ENCODE measurements at regions not wholly inside any gene's neighbourhood (a gene's known extent, or its start where the extent isn't known, plus 50 kb on each side); places are given as distances from the start of the nearest gene placed in this dataset.

DNA sequence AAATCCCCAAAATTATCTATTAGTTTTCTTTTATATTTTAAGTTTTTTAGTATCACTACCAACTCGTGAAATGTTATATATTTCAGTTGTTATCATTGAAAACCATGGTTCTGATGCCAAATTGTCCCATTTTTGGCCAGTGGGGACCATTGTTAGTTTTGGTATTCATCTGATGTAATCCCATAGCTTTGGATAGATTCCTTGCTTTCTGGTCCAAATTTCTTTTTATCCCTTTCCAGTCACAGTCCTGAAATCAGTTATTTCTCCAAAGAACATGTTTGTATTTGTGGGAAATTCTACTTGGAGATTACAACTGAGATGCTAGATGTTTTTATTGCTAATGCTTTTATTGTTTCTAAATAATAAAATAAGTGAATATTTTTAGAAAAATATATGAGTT is 976.8 kb upstream of the CRIM1 start:
- Histone ChIP-seq H3K27ac (ENCODE audit: low read depth in 2 of 2, low read length in 1 of 2) (no peak overlapping the region), H3K36me3 (ENCODE audit: control insufficient read depth in 2 of 2, insufficient read depth in 2 of 2, low read length in 1 of 2) (no peaks in the 10 kb centered on the region), H3K4me3 (ENCODE audit: low read depth in 1 of 2, low read length in 2 of 2) (no peak overlapping the region), H3K9me3 (ENCODE audit: control insufficient read depth in 2 of 2, insufficient read depth in 1 of 2, low read depth in 1 of 2, low read length in 1 of 2) (no peaks in the 10 kb centered on the region), H3K27me3 (ENCODE audit: control insufficient read depth in 1 of 2, insufficient read depth in 2 of 2, low read length in 2 of 2) (no peaks in the 10 kb centered on the region), H3K4me1 (ENCODE audit: control insufficient read depth in 2 of 2, insufficient read depth in 2 of 2, low read length in 1 of 2) (no peaks in the 10 kb centered on the region)
- WGBS, 2 donors, result 58 to 61% methylated on average over 1 of the region's 1 CpG

DNA sequence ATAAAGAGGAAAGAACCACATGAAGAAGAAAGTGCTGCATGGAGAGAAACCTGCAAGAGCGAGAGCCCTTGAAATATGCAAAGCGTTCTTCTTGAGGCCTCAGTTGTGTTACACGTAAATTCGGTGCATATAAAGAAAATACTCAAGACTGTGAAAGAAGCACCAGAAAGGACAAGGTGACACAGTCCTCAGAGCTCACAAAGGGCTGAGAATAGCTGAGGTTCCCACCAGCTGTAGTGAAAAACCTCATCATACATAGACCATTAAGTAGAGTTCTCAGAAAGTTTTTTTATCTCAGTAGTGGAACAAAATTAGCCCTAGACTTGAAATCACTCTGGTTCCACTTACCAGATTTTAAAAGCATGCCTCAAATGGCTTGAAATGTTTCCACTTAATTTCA is 980.7 kb upstream of the CRIM1 start:
- WGBS, 2 donors, result 95% methylated on average over 4 of the region's 4 CpGs
- H3K4me3 ChIP-seq (ENCODE audit: low read depth in 1 of 2, low read length in 2 of 2), result no peak overlapping the region
- no peaks in the 10 kb centered on the region for H3K27me3 ChIP-seq (ENCODE audit: control insufficient read depth in 1 of 2, insufficient read depth in 2 of 2, low read length in 2 of 2)
- no peak overlapping the region for H3K27ac ChIP-seq (ENCODE audit: low read depth in 2 of 2, low read length in 1 of 2)
- peaks cover 0 to 3% of the 10 kb centered on the region in 2 donors for H3K9me3 ChIP-seq (ENCODE audit: control insufficient read depth in 2 of 2, insufficient read depth in 1 of 2, low read depth in 1 of 2, low read length in 1 of 2)
- no peaks in the 10 kb centered on the region for H3K4me1 ChIP-seq (ENCODE audit: control insufficient read depth in 2 of 2, insufficient read depth in 2 of 2, low read length in 1 of 2)
- no peaks in the 10 kb centered on the region for H3K36me3 ChIP-seq (ENCODE audit: control insufficient read depth in 2 of 2, insufficient read depth in 2 of 2, low read length in 1 of 2)

DNA sequence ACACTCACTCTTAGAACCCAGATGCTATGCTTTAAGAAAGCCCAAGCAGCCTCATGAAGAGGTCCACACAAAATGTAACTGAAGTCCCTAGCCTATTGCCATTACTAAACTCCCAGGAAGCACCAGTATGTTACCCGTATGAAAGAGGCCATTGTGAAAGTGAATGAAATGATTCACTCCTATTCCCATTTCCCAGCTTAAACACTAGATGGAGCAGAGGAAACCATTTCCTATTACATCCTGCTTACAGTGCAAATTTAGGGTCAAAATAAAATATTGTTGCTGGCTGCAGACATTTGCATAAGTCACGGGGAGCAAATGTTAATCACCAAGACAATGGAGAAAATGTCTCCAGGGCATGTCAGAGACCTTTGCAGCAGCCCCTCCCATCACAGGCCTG is 989.7 kb upstream of the CRIM1 start:
- no peak overlapping the region for H3K27ac ChIP-seq (ENCODE audit: low read depth in 2 of 2, low read length in 1 of 2)
- no peak overlapping the region for H3K4me3 ChIP-seq (ENCODE audit: low read depth in 1 of 2, low read length in 2 of 2)
- H3K9me3 ChIP-seq (ENCODE audit: control insufficient read depth in 2 of 2, insufficient read depth in 1 of 2, low read depth in 1 of 2, low read length in 1 of 2), result no peaks in the 10 kb centered on the region
- H3K36me3 ChIP-seq (ENCODE audit: control insufficient read depth in 2 of 2, insufficient read depth in 2 of 2, low read length in 1 of 2), result no peaks in the 10 kb centered on the region
- WGBS, 2 donors, result 55 to 58% methylated on average over 2 of the region's 2 CpGs
- H3K27me3 ChIP-seq (ENCODE audit: control insufficient read depth in 1 of 2, insufficient read depth in 2 of 2, low read length in 2 of 2), result no peaks in the 10 kb centered on the region
- no peaks in the 10 kb centered on the region for H3K4me1 ChIP-seq (ENCODE audit: control insufficient read depth in 2 of 2, insufficient read depth in 2 of 2, low read length in 1 of 2)

DNA sequence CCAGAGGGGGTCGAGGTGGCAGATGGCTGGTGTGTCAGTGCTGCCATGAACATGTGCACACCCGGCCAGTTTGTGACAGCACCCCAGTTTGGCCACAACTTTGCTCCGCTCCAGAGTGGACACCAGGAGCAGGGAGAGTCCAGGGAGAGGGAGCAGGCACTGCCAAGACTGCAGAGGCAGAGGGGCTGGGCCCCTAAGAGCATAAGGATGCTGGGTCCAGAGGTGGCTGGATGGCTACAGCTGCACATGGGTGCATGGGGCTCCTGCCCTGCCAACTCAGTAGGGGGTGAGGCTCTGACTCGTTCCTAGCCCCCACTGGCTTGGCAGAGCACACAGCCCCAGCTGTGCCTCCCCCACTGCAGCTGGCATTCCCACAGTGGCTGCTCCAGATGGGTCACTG is 999.2 kb upstream of the CRIM1 start:
- H3K4me3 ChIP-seq (ENCODE audit: low read depth in 1 of 2, low read length in 2 of 2), result no peak overlapping the region
- H3K9me3 ChIP-seq (ENCODE audit: control insufficient read depth in 2 of 2, insufficient read depth in 1 of 2, low read depth in 1 of 2, low read length in 1 of 2), result peaks cover 0 to 6% of the 10 kb centered on the region in 2 donors
- WGBS, 2 donors, result 66 to 76% methylated on average over 4 of the region's 4 CpGs
- H3K36me3 ChIP-seq (ENCODE audit: control insufficient read depth in 2 of 2, insufficient read depth in 2 of 2, low read length in 1 of 2), result no peaks in the 10 kb centered on the region
- peaks cover 0 to 4% of the 10 kb centered on the region in 2 donors for H3K4me1 ChIP-seq (ENCODE audit: control insufficient read depth in 2 of 2, insufficient read depth in 2 of 2, low read length in 1 of 2)
- H3K27me3 ChIP-seq (ENCODE audit: control insufficient read depth in 1 of 2, insufficient read depth in 2 of 2, low read length in 2 of 2), result no peaks in the 10 kb centered on the region
- no peak overlapping the region for H3K27ac ChIP-seq (ENCODE audit: low read depth in 2 of 2, low read length in 1 of 2)

DNA sequence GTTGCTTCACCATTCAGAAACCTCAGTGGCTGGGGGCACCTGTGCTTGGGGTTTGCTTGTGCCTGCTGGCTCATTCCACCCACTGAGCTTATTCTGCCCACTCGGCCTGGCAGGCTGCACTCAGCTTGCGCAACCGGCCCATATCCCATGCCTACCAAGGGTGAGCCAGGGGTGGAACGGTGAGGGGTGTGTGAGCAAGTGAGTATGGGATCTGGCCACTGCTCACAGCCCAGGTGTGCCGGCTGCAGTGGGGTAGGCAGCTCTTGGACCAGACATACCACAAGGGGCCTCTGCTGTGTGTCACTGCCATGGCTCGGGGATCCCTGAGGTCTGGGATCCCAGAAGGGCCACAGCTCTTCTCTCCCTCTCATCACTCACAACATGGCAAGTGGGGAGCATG is 1000.5 kb upstream of the CRIM1 start:
- peaks cover 0 to 4% of the 10 kb centered on the region in 2 donors for H3K4me1 ChIP-seq (ENCODE audit: control insufficient read depth in 2 of 2, insufficient read depth in 2 of 2, low read length in 1 of 2)
- H3K27ac ChIP-seq (ENCODE audit: low read depth in 2 of 2, low read length in 1 of 2), result no peak overlapping the region
- no peak overlapping the region for H3K4me3 ChIP-seq (ENCODE audit: low read depth in 1 of 2, low read length in 2 of 2)
- no peaks in the 10 kb centered on the region for H3K36me3 ChIP-seq (ENCODE audit: control insufficient read depth in 2 of 2, insufficient read depth in 2 of 2, low read length in 1 of 2)
- WGBS, 2 donors, result 78 to 79% methylated on average over 6 of the region's 6 CpGs
- peaks cover 0 to 6% of the 10 kb centered on the region in 2 donors for H3K9me3 ChIP-seq (ENCODE audit: control insufficient read depth in 2 of 2, insufficient read depth in 1 of 2, low read depth in 1 of 2, low read length in 1 of 2)
- no peaks in the 10 kb centered on the region for H3K27me3 ChIP-seq (ENCODE audit: control insufficient read depth in 1 of 2, insufficient read depth in 2 of 2, low read length in 2 of 2)

DNA sequence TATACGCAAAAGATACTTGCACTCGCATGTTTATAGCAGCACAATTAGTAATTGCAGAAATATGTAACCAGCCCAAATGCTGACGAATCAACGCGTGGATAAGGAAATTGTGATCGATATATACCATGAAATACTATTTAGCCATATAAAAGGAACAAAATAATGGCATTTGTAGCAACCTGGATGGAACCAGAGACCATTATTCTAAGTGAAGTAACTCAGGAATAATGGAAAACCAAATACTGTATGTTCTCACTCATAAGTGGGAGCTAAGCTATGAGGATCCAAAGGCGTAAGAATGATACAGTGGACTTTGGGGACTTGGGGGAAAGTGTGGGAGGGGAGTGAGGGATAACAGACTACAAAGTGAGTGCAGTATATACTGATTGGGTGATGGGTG is 1008.0 kb upstream of the CRIM1 start:
- H3K9me3 ChIP-seq (ENCODE audit: control insufficient read depth in 2 of 2, insufficient read depth in 1 of 2, low read depth in 1 of 2, low read length in 1 of 2), result peaks cover 0 to 7% of the 10 kb centered on the region in 2 donors
- H3K4me1 ChIP-seq (ENCODE audit: control insufficient read depth in 2 of 2, insufficient read depth in 2 of 2, low read length in 1 of 2), result no peaks in the 10 kb centered on the region
- no peak overlapping the region for H3K4me3 ChIP-seq (ENCODE audit: low read depth in 1 of 2, low read length in 2 of 2)
- H3K27ac ChIP-seq (ENCODE audit: low read depth in 2 of 2, low read length in 1 of 2), result no peak overlapping the region
- 86 to 89% methylated on average over 7 of the region's 7 CpGs for WGBS, 2 donors
- no peaks in the 10 kb centered on the region for H3K27me3 ChIP-seq (ENCODE audit: control insufficient read depth in 1 of 2, insufficient read depth in 2 of 2, low read length in 2 of 2)
- no peaks in the 10 kb centered on the region for H3K36me3 ChIP-seq (ENCODE audit: control insufficient read depth in 2 of 2, insufficient read depth in 2 of 2, low read length in 1 of 2)

DNA sequence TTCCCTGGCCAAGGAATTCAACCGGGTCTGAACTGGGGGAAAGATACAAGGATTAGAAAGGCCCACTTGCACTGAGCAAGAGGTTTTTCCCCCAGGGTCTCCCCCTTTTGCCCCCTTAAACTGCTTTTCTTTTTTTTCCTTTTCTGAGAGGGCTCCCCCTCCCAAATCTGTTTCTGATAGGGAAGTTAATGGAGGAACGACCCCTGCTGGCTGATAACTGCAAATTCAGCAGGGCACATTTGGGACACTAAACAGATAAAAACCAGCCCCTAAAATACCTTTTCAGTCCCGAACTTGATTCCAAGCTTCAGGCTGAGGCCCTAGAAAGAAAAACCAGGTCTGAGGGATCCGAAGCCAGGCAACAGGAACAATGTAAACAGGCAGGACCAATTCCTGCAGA is 1012.4 kb upstream of the CRIM1 start:
- no peaks in the 10 kb centered on the region for H3K27me3 ChIP-seq (ENCODE audit: control insufficient read depth in 1 of 2, insufficient read depth in 2 of 2, low read length in 2 of 2)
- WGBS, 2 donors, result 73 to 78% methylated on average over 4 of the region's 4 CpGs
- no peak overlapping the region for H3K4me3 ChIP-seq (ENCODE audit: low read depth in 1 of 2, low read length in 2 of 2)
- H3K36me3 ChIP-seq (ENCODE audit: control insufficient read depth in 2 of 2, insufficient read depth in 2 of 2, low read length in 1 of 2), result no peaks in the 10 kb centered on the region
- no peak overlapping the region for H3K27ac ChIP-seq (ENCODE audit: low read depth in 2 of 2, low read length in 1 of 2)
- H3K4me1 ChIP-seq (ENCODE audit: control insufficient read depth in 2 of 2, insufficient read depth in 2 of 2, low read length in 1 of 2), result no peaks in the 10 kb centered on the region
- H3K9me3 ChIP-seq (ENCODE audit: control insufficient read depth in 2 of 2, insufficient read depth in 1 of 2, low read depth in 1 of 2, low read length in 1 of 2), result peaks cover 2 to 7% of the 10 kb centered on the region in 2 donors

DNA sequence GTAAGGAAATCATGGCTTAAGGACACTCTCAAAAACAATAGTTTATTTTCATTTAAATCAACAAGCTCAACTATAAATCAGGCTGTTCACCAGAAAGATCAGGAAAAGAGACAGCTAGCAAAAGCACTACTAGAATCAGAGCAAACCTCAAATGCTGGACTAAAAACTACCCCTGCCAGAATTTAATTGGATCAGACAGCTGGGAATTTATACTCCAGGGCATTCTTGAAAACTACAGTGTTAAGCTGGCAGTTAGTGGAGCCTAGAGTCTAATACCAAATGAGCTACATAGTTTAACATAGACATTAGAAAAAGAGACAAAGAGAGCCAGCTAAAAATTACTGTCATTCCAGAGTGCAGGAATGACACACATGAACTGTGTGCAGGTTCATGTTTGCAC is 1016.4 kb upstream of the CRIM1 start:
- peaks cover 2 to 7% of the 10 kb centered on the region in 2 donors for H3K9me3 ChIP-seq (ENCODE audit: control insufficient read depth in 2 of 2, insufficient read depth in 1 of 2, low read depth in 1 of 2, low read length in 1 of 2)
- H3K27me3 ChIP-seq (ENCODE audit: control insufficient read depth in 1 of 2, insufficient read depth in 2 of 2, low read length in 2 of 2), result no peaks in the 10 kb centered on the region
- H3K36me3 ChIP-seq (ENCODE audit: control insufficient read depth in 2 of 2, insufficient read depth in 2 of 2, low read length in 1 of 2), result no peaks in the 10 kb centered on the region
- H3K27ac ChIP-seq (ENCODE audit: low read depth in 2 of 2, low read length in 1 of 2), result no peak overlapping the region
- no peaks in the 10 kb centered on the region for H3K4me1 ChIP-seq (ENCODE audit: control insufficient read depth in 2 of 2, insufficient read depth in 2 of 2, low read length in 1 of 2)
- H3K4me3 ChIP-seq (ENCODE audit: low read depth in 1 of 2, low read length in 2 of 2), result no peak overlapping the region

DNA sequence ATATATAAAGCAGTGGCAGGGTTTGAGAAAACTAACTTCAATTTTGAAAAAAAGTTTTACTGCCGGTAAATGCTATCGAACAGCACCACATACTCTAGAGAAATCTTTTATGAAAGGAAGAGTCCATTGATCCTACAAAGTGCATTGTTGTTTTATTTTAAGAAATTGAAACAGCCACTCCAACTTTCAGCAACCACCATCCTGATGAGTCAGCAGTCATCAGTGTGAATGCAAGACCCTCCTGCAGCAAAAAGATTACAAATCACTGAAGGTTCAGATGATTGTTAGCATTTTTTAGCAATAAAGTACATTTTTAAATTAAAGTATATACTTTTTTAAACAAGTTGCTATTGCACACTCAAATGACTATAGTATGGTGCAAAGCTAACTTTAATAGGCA is 1017.7 kb upstream of the CRIM1 start:
- no peaks in the 10 kb centered on the region for H3K4me1 ChIP-seq (ENCODE audit: control insufficient read depth in 2 of 2, insufficient read depth in 2 of 2, low read length in 1 of 2)
- no peaks in the 10 kb centered on the region for H3K27me3 ChIP-seq (ENCODE audit: control insufficient read depth in 1 of 2, insufficient read depth in 2 of 2, low read length in 2 of 2)
- peaks cover 2 to 3% of the 10 kb centered on the region in 2 donors for H3K9me3 ChIP-seq (ENCODE audit: control insufficient read depth in 2 of 2, insufficient read depth in 1 of 2, low read depth in 1 of 2, low read length in 1 of 2)
- H3K36me3 ChIP-seq (ENCODE audit: control insufficient read depth in 2 of 2, insufficient read depth in 2 of 2, low read length in 1 of 2), result no peaks in the 10 kb centered on the region
- no peak overlapping the region for H3K27ac ChIP-seq (ENCODE audit: low read depth in 2 of 2, low read length in 1 of 2)
- WGBS, 2 donors, result 97 to 98% methylated on average over 2 of the region's 2 CpGs
- H3K4me3 ChIP-seq (ENCODE audit: low read depth in 1 of 2, low read length in 2 of 2), result no peak overlapping the region

DNA sequence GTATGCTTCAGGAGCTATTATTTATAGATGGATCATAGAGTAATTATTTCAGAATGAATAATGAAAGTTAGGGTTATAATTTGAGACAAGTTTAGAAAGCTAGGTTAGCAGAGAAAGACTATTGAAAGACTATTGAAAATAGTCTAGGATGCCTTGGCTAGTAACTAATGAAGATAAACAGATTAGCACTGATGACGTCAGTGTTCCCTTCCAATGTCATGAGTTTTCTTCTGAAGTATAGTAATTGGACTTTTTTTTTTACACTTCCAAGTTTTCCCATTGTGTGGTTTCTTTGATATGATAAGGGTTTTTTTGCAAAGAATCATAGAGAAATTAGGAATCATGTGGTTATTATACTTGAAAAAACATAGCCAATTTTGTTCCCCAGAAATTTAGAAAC is 1041.5 kb upstream of the CRIM1 start:
- Histone ChIP-seq H3K36me3 (ENCODE audit: control insufficient read depth in 2 of 2, insufficient read depth in 2 of 2, low read length in 1 of 2) (no peaks in the 10 kb centered on the region), H3K4me3 (ENCODE audit: low read depth in 1 of 2, low read length in 2 of 2) (no peak overlapping the region), H3K27ac (ENCODE audit: low read depth in 2 of 2, low read length in 1 of 2) (no peak overlapping the region), H3K27me3 (ENCODE audit: control insufficient read depth in 1 of 2, insufficient read depth in 2 of 2, low read length in 2 of 2) (no peaks in the 10 kb centered on the region), H3K9me3 (ENCODE audit: control insufficient read depth in 2 of 2, insufficient read depth in 1 of 2, low read depth in 1 of 2, low read length in 1 of 2) (no peaks in the 10 kb centered on the region), H3K4me1 (ENCODE audit: control insufficient read depth in 2 of 2, insufficient read depth in 2 of 2, low read length in 1 of 2) (no peaks in the 10 kb centered on the region)
- 53 to 60% methylated on average over 1 of the region's 1 CpG for WGBS, 2 donors
